ENCODE measurements at regions not wholly inside any gene's neighbourhood (a gene's known extent, or its start where the extent isn't known, plus 50 kb on each side); places are given as distances from the start of the nearest gene placed in this dataset.

DNA sequence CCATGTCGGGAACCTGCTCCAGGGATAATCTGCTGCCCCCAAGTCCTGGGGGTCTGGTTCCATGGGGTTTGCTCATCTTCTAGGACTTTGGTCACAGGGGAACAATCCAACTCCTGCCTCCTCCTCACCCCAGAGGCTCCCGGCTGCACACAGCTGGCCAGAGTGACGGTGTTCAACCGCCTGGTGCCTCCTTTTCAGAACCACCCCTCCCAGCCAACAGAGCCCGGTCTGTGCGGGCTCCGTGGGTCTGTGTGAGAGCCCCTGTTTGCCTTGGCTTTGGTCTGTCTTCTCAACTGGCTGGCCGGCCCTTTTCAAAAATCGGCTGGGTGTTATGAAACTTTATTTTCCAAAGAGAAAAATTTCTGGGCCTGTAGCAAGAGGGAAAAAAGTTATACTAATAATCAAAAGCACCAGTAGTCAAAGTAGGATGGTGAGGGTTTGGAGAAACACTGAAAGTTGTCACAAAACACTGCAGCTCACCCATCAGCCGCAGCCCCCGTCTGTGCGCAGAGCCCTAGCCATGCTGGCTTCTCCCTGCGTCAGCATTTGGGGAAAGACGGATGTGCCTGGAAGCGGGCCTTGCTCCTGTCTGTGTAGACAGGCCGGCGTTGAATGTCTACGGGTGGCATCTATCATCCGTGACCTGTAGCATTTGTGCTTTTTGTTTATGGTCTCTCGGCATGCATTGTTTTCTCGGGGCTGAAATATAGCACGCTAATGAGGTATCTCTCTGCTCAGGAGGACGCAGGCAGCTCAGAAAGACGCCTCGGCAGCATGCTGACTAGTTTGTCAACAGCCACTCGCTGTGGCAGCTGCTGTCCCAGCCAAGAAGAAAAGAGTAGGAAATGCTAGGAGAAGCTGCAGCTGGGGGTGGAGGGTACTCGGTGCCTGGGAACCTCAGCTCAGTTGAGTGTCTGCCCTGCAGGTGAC is 138.6 kb downstream of the GLI2 start:
- no peak for TF ChIP-seq GATA3 (IDR thresholded peaks at IDR 0.05; ENCODE audit: low read depth, low read length)
- TF ChIP-seq GATA2 (IDR thresholded peaks at IDR 0.05; ENCODE audit: low read depth, low read length): no peak

All from SH-SY5Y (cell line).